Progenitor cell of endocrine pancreas (in vitro differentiated cells): ENCODE measurements at regions not wholly inside any gene's neighbourhood (a gene's known extent, or its start where the extent isn't known, plus 50 kb on each side); places are given as distances from the start of the nearest gene placed in this dataset.

Source experiments
- DNase-seq: peaks from one replicate; pipeline ENCODE4 v3.0.0; 2021; ENCODE audit warnings: low spot score; ENCODE audit not compliant: unreplicated experiment
- H3K27ac Mint-ChIP-seq: 2 replicates; pipeline ENCODE4 v1.8.0; 2021; ENCODE audit warnings: mild to moderate bottlenecking, moderate library complexity, mixed read lengths
- H3K27me3 Mint-ChIP-seq: 2 replicates; pipeline ENCODE4 v1.8.0; 2021; ENCODE audit warnings: mixed read lengths
- H3K36me3 Mint-ChIP-seq: 2 replicates; pipeline ENCODE4 v1.8.0; 2022; ENCODE audit warnings: mixed read lengths; ENCODE audit not compliant: insufficient read depth
- H3K4me1 Mint-ChIP-seq: 2 replicates; pipeline ENCODE4 v1.8.0; 2021; ENCODE audit warnings: low read depth, mixed read lengths
- H3K4me3 Mint-ChIP-seq: 2 replicates; pipeline ENCODE4 v1.8.0; 2021; ENCODE audit warnings: low read depth, mild to moderate bottlenecking, moderate library complexity, mixed read lengths
- H3K9me3 Mint-ChIP-seq: 2 replicates; pipeline ENCODE4 v1.8.0; 2021; ENCODE audit warnings: low read depth, mixed read lengths
- CTCF ChIP-seq: fragments of 200-600 bp; sonication (generic); IDR thresholded peaks from one replicate; pipeline ENCODE4 v1.5.0; 2021; ENCODE audit warnings: antibody characterized with exemption, mild to moderate bottlenecking; ENCODE audit not compliant: unreplicated experiment

GRCh38 chr1:38269923-38270848 is 223.6 kb upstream of the POU3F1 start:
- H3K27ac Mint-ChIP-seq = no peak overlapping the region
- H3K4me1 Mint-ChIP-seq = peaks cover 25% of the 10 kb centered on the region
- no peaks in the 10 kb centered on the region for H3K9me3 Mint-ChIP-seq

GRCh38 chr1:38268226-38268625 is 221.6 kb upstream of the POU3F1 start:
- TF ChIP-seq CTCF = no peak
- Mint-ChIP-seq H3K4me3 (no peak overlapping the region), H3K27me3 (peaks cover 26% of the 10 kb centered on the region), H3K4me1 (peaks cover 25% of the 10 kb centered on the region), H3K36me3 (no peaks in the 10 kb centered on the region), H3K27ac (no peak overlapping the region), H3K9me3 (no peaks in the 10 kb centered on the region)
- no peak for DNase-seq

More at GRCh38 chr1:38269923-38270848, 223.6 kb upstream of the POU3F1 start:
- Mint-ChIP-seq H3K27me3 (peaks cover 30% of the 10 kb centered on the region), H3K4me3 (no peak overlapping the region), H3K36me3 (no peaks in the 10 kb centered on the region)
- no peak for DNase-seq
- TF ChIP-seq CTCF = no peak

- Mint-ChIP-seq H3K27ac (no peak overlapping the region), H3K27me3 (peaks cover 27% of the 10 kb centered on the region), H3K4me3 (no peak overlapping the region), H3K9me3 (no peaks in the 10 kb centered on the region), H3K36me3 (no peaks in the 10 kb centered on the region), H3K4me1 (peaks cover 25% of the 10 kb centered on the region)
- DNase-seq = no peak
- TF ChIP-seq CTCF = no peak
Measured at GRCh38 chr1:38267037-38268036, 220.7 kb upstream of the POU3F1 start.

- H3K4me1 Mint-ChIP-seq = peaks cover 24% of the 10 kb centered on the region
Measured at GRCh38 chr1:38266197-38266520, 219.6 kb upstream of the POU3F1 start.

More at GRCh38 chr1:38266197-38266520, 219.6 kb upstream of the POU3F1 start:
- H3K9me3 Mint-ChIP-seq = no peaks in the 10 kb centered on the region
- H3K4me3 Mint-ChIP-seq = no peak overlapping the region
- peak; percentile 32 for DNase-seq
- no peak for TF ChIP-seq CTCF
- H3K27ac Mint-ChIP-seq = peak overlapping the region; percentile 19
- H3K36me3 Mint-ChIP-seq = no peaks in the 10 kb centered on the region
- peaks cover 33% of the 10 kb centered on the region for H3K27me3 Mint-ChIP-seq
